ENCODE measurements at regions not wholly inside any gene's neighbourhood (a gene's known extent, or its start where the extent isn't known, plus 50 kb on each side); places are given as distances from the start of the nearest gene placed in this dataset.

- DNase-seq = no peak
Observed at GRCh38 chr7:17242504-17242903, 55.9 kb upstream of the AHR start.

DNA sequence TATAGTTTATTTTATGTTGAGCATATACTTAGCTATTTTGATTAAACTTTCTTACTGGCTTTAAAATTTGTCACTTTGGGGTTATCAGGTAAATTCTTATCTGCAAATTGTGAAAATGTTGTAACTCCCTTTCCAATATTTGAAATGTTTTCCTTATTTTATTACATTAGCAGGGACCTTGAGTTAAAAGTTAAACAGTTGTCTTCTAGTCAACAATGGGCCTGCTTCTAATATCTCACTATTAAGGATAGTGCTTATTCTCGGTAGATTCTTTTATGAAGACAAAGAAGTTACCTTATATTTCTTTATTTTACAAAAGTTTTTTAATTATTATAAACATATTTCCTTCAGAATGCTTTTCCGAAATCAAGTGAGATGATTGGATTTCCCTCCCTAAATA is 53.7 kb upstream of the AHR start:
- DNase-seq = no peak

DNA sequence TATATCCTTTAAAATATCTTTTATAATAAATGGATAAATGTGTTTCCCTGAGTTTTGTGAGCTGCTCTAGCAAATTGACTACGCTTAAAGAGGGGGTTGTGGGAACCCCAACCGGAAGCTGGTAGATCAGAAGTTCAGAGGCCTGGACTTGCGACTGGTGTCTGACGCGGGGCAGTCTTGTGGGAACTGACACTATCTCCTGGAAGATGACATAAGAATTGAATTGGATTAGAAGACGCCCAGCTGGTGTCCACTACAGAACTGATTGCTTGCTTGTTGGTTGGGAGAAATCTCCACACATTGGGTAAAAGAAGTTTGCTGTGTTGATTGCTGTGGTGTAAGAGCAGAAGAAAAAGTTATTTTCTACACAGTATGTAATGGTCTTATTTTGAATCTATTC is 51.1 kb upstream of the AHR start:
- no peak for DNase-seq

DNA sequence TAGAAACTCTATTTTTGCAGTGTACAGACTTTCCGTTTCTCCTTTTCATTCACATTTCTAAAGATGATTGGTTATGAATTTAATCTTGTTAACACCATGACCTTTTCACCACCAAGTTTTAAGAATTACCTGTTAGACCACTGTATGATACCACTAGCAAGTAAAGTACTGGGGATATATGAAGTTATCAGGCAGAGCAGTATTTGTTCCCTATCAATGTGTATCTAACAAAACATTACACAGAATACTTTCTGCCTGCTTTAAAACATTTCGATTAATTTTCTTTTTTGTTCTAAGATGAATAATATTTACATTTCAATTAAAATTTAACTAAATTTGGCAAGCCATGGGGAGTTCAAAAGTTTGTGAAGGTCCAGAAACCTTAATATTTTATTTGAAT is 49.9 kb upstream of the AHR start:
- DNase-seq = no peak
